GM12878 (cell line): ENCODE measurements at regions not wholly inside any gene's neighbourhood (a gene's known extent, or its start where the extent isn't known, plus 50 kb on each side); places are given as distances from the start of the nearest gene placed in this dataset.
A peak's percentile ranks its signal among the peaks of the same experiment; 100 is the strongest.

ENCODE experiments used
- ATAC-seq: fragments of 200-7000 bp; cut with Tn5 transposase; 3 replicates; pipeline ENCODE4 v1.9.1; 2020; ENCODE audit warnings: mild to moderate bottlenecking, moderate library complexity
- BruUV-seq: library from RNA; stranded (reverse); fragments of 400-500 nt; replicated peaks from 2 replicates; lab custom pipeline; 2021; lab: Mats Ljungman, UMichigan
- CTCF ChIA-PET: fragments of 300-600 bp; sonication (Branson Sonifier 250); formaldehyde crosslinking; extraction: SDS; loops from one replicate; lab custom pipeline; 2021; ENCODE audit warnings: inconsistent platforms; lab: Yijun Ruan, JAX
- POLR2A ChIA-PET: fragments of 350-600 bp; formaldehyde crosslinking; extraction: SDS; loops from one replicate; lab custom pipeline; 2021; ENCODE audit warnings: inconsistent platforms; lab: Charles Lee
- RAD21 ChIA-PET: fragments of 300-600 bp; sonication (Branson Sonifier 250); formaldehyde crosslinking; loops from one replicate; lab custom pipeline; 2023; ENCODE audit warnings: antibody characterized with exemption; ENCODE audit not compliant: unreplicated experiment; lab: Charles Lee
- SMC1A ChIA-PET: fragments of 300-600 bp; sonication (Branson Sonifier 250); formaldehyde crosslinking; loops from one replicate; lab custom pipeline; 2023; ENCODE audit not compliant: unreplicated experiment, uncharacterized antibody; lab: Charles Lee
- DNase-seq: peaks from one replicate; pipeline ENCODE4 v3.0.0-alpha.2; 2011; ENCODE audit warnings: low read depth, low spot score
- FAIRE-seq: peaks from 3 replicates; lab custom pipeline; 2011; peaks lifted over from hg19 to GRCh38; lab: Jason Lieb, UNC
- H2AFZ ChIP-seq: 2 replicates; pipeline ENCODE4 v1.6.0; 2011; ENCODE audit warnings: low read depth, low read length, control low read depth; ENCODE audit not compliant: control insufficient read depth
- H3K27ac ChIP-seq: 2 replicates; pipeline ENCODE4 v1.5.1; 2011; ENCODE audit warnings: control low read depth; ENCODE audit not compliant: control insufficient read depth, insufficient read depth
- H3K27me3 ChIP-seq, 2 experiments: replicated peaks in 1 of 2; 2 replicates each; pipeline versions ENCODE4 v1.6.0 to v1.6.1; 2011; ENCODE audit warnings: low read length in 1 of 2; ENCODE audit not compliant: control insufficient read depth in 2 of 2, insufficient read depth in 2 of 2
- H3K36me3 ChIP-seq, 2 experiments: 2 replicates each; pipeline ENCODE4 v1.5.1; 2011; ENCODE audit warnings: low read length in 1 of 2; ENCODE audit not compliant: control insufficient read depth in 2 of 2, insufficient read depth in 2 of 2
- H3K4me1 ChIP-seq: 2 replicates; pipeline ENCODE4 v1.6.1; 2011; ENCODE audit warnings: mild to moderate bottlenecking, low read length, moderate library complexity, mixed read lengths; ENCODE audit not compliant: control insufficient read depth, insufficient read depth
- H3K4me2 ChIP-seq: 2 replicates; pipeline ENCODE4 v1.6.0; 2011; ENCODE audit warnings: control low read depth; ENCODE audit not compliant: control insufficient read depth, insufficient read depth
- H3K4me3 ChIP-seq: fragments of 200-600 bp; sonication (generic); 2 replicates; pipeline ENCODE4 v1.5.1; 2016
- H3K79me2 ChIP-seq: 2 replicates; pipeline ENCODE4 v1.6.0; 2011; ENCODE audit warnings: low read length; ENCODE audit not compliant: control insufficient read depth, insufficient read depth
- H3K9ac ChIP-seq: 2 replicates; pipeline ENCODE4 v1.8.0; 2011; ENCODE audit warnings: low read length, control low read depth, mixed read lengths; ENCODE audit not compliant: control insufficient read depth, insufficient read depth
- H3K9me3 ChIP-seq: replicated peaks from 3 replicates; pipeline ENCODE4 v1.5.1; 2011; ENCODE audit warnings: mild to moderate bottlenecking, low read length; ENCODE audit not compliant: control insufficient read depth, insufficient read depth
- H4K20me1 ChIP-seq: 2 replicates; pipeline ENCODE4 v1.6.0; 2011; ENCODE audit not compliant: control insufficient read depth, insufficient read depth
- CREB1 ChIP-seq: IDR thresholded peaks from 2 replicates; pipeline ENCODE4 v1.6.1; 2012; ENCODE audit warnings: low read depth, mild to moderate bottlenecking, inconsistent platforms
- CREM ChIP-seq: IDR thresholded peaks from 2 replicates; pipeline ENCODE4 v1.6.1; 2014; ENCODE audit warnings: antibody characterized with exemption, low read depth
- ZNF207 ChIP-seq: fragments of 450-650 bp; IDR thresholded peaks from 2 replicates; pipeline ENCODE4 v1.6.1; 2014; ENCODE audit warnings: antibody characterized with exemption, mild to moderate bottlenecking, borderline replicate concordance
- WGBS: methylation state at CpG from one replicate; pipeline ENCODE4 v1.1.6; 2016; ENCODE audit warnings: low lambda C conversion rate; ENCODE audit not compliant: insufficient replicate concordance, insufficient coverage; ENCODE audit errors: missing lambda C conversion rate; 5-methylcytosine and 5-hydroxymethylcytosine counted together
- in situ Hi-C: fragments of 300-500 bp; cut with MboI; formaldehyde crosslinking; loops from 9 replicates; pipeline ENCODE4 v1.14.3; 2018; ENCODE audit warnings: mixed read lengths
- intact Hi-C: fragments of 100-400 bp; cut with micrococcal nuclease; formaldehyde crosslinking; loops from one replicate; pipeline ENCODE4 v1.14.2; 2022; ENCODE audit not compliant: unreplicated experiment
- TF ChIP-seq, protein P1 (sequence below): fragments of 450-650 bp; formaldehyde crosslinking; IDR thresholded peaks from 2 replicates; pipeline ENCODE4 v1.4.0; 2022; ENCODE audit warnings: mild to moderate bottlenecking, moderate library complexity
- TF ChIP-seq, protein P2 (sequence below), 3 experiments: IDR thresholded peaks in 2 of 3; conservative IDR thresholded peaks in 1 of 3; 2 replicates each; pipeline ENCODE4 v1.5.1; 2011; ENCODE audit warnings: low read depth in 3 of 3, low read length in 3 of 3, mild to moderate bottlenecking in 3 of 3, control low read depth in 2 of 3, moderate library complexity in 2 of 3, inconsistent platforms in 1 of 3, mixed read lengths in 1 of 3; ENCODE audit not compliant: control insufficient read depth in 2 of 3, insufficient read depth in 1 of 3; ENCODE audit errors: extremely low read depth in 1 of 3
- TF ChIP-seq, protein P3 (sequence below): fragments of 150-350 bp; IDR thresholded peaks from 2 replicates; pipeline ENCODE4 v1.6.1; 2014; ENCODE audit warnings: mild to moderate bottlenecking, low read depth, low read length
- TF ChIP-seq, protein P4 (sequence below): fragments of 450-650 bp; IDR thresholded peaks from 2 replicates; pipeline ENCODE4 v1.6.1; 2018; ENCODE audit warnings: borderline replicate concordance, mild to moderate bottlenecking; ENCODE audit not compliant: partially characterized antibody

DNA sequence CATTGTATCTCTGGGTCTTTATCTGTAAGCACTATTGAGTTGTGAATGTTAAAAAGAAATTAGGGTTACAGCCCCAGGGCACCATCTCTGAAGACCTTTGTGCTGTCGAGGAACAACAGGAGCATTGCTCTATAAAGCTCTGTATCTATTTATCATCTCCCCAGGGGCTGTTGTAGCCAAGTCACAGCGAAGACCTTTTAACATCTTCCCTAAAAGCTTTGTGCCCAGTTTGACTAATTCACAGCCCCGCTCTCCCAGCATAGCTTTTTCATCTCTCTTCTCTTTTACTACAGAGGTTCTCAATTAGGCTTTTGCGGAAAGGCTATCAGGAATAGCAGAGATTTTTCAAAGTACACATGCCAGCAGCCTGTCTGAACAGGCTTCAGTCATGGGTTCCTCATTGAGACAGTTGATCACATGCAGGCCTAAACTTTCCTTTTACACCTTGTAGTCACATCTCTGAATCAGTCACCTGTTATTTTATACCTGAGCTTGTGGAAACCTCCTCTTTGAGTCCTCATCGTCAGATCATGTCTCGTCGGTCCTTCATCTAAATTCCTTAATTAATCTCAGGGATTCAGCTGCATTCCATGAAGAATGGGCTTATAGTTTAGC is 140.5 kb downstream of the NPR3 start (continued):
- TF ChIP-seq, protein P1, sequence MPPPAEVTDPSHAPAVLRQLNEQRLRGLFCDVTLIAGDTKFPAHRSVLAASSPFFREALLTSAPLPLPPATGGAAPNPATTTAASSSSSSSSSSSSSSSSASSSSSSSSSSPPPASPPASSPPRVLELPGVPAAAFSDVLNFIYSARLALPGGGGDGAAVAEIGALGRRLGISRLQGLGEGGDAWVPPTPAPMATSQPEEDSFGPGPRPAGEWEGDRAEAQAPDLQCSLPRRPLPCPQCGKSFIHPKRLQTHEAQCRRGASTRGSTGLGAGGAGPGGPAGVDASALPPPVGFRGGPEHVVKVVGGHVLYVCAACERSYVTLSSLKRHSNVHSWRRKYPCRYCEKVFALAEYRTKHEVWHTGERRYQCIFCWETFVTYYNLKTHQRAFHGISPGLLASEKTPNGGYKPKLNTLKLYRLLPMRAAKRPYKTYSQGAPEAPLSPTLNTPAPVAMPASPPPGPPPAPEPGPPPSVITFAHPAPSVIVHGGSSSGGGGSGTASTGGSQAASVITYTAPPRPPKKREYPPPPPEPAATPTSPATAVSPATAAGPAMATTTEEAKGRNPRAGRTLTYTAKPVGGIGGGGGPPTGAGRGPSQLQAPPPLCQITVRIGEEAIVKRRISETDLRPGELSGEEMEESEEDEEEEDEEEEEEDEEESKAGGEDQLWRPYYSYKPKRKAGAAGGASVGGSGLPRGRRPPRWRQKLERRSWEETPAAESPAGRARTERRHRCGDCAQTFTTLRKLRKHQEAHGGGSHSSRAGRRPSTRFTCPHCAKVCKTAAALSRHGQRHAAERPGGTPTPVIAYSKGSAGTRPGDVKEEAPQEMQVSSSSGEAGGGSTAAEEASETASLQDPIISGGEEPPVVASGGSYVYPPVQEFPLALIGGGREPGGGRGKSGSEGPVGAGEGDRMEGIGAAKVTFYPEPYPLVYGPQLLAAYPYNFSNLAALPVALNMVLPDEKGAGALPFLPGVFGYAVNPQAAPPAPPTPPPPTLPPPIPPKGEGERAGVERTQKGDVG (CRISPR knock-in tag): no peak
- TF ChIP-seq ZNF207: no peak
- TF ChIP-seq CREB1: no peak

DNA sequence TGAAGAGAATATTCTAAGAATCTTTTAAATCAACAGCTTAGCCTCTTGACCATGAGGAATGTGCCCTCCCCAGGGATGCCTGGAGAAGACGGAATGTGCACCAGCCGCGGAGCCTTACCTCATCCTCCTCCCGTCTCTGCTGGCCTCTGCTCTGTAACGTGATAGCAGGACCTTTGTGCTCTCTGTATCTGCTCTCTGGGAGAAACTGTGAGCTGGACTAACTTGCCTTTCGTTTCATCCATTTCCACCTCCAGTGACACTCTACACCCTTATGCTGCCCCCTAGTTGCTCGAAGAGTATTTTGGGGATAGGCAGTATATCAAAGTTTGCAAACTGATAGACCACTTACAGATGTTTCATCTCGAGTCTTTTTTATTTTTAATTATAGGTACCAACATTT is 141.4 kb downstream of the NPR3 start:
- no peak for FAIRE-seq
- no peaks in the 10 kb centered on the region for H3K36me3 ChIP-seq
- H4K20me1 ChIP-seq: no peaks in the 10 kb centered on the region
- H3K4me1 ChIP-seq: no peaks in the 10 kb centered on the region
- no peak for DNase-seq
- H3K79me2 ChIP-seq: no peaks in the 10 kb centered on the region
- H2AFZ ChIP-seq: no peak overlapping the region
- H3K9me3 ChIP-seq: no peaks in the 10 kb centered on the region
- 32% methylated on average over 8 of the region's 8 CpGs for WGBS
- H3K27ac ChIP-seq: no peak overlapping the region
- no peaks in the 10 kb centered on the region; a peak in 1 of 4 replicates for H3K27me3 ChIP-seq
- ATAC-seq: peak; percentile 39; the same call in 2 of the 3 replicates
- TF ChIP-seq, protein P2, sequence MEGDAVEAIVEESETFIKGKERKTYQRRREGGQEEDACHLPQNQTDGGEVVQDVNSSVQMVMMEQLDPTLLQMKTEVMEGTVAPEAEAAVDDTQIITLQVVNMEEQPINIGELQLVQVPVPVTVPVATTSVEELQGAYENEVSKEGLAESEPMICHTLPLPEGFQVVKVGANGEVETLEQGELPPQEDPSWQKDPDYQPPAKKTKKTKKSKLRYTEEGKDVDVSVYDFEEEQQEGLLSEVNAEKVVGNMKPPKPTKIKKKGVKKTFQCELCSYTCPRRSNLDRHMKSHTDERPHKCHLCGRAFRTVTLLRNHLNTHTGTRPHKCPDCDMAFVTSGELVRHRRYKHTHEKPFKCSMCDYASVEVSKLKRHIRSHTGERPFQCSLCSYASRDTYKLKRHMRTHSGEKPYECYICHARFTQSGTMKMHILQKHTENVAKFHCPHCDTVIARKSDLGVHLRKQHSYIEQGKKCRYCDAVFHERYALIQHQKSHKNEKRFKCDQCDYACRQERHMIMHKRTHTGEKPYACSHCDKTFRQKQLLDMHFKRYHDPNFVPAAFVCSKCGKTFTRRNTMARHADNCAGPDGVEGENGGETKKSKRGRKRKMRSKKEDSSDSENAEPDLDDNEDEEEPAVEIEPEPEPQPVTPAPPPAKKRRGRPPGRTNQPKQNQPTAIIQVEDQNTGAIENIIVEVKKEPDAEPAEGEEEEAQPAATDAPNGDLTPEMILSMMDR (IDR thresholded peaks at IDR 0.05 in 2 of 3, conservative IDR thresholded peaks at IDR 0.05 in 1 of 3; ENCODE audit: control insufficient read depth in 2 of 3, extremely low read depth in 1 of 3, insufficient read depth in 1 of 3, low read depth in 3 of 3, low read length in 3 of 3): peak in 2 of 3 experiments; percentile 2 to 27; a peak in 2 of 6 replicates
- TF ChIP-seq CREM: no peak
- TF ChIP-seq, protein P3, sequence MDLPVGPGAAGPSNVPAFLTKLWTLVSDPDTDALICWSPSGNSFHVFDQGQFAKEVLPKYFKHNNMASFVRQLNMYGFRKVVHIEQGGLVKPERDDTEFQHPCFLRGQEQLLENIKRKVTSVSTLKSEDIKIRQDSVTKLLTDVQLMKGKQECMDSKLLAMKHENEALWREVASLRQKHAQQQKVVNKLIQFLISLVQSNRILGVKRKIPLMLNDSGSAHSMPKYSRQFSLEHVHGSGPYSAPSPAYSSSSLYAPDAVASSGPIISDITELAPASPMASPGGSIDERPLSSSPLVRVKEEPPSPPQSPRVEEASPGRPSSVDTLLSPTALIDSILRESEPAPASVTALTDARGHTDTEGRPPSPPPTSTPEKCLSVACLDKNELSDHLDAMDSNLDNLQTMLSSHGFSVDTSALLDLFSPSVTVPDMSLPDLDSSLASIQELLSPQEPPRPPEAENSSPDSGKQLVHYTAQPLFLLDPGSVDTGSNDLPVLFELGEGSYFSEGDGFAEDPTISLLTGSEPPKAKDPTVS: no peak
- TF ChIP-seq, protein P4, sequence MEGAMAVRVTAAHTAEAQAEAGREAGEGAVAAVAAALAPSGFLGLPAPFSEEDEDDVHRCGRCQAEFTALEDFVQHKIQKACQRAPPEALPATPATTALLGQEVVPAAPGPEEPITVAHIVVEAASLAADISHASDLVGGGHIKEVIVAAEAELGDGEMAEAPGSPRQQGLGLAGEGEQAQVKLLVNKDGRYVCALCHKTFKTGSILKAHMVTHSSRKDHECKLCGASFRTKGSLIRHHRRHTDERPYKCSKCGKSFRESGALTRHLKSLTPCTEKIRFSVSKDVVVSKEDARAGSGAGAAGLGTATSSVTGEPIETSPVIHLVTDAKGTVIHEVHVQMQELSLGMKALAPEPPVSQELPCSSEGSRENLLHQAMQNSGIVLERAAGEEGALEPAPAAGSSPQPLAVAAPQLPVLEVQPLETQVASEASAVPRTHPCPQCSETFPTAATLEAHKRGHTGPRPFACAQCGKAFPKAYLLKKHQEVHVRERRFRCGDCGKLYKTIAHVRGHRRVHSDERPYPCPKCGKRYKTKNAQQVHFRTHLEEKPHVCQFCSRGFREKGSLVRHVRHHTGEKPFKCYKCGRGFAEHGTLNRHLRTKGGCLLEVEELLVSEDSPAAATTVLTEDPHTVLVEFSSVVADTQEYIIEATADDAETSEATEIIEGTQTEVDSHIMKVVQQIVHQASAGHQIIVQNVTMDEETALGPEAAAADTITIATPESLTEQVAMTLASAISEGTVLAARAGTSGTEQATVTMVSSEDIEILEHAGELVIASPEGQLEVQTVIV: no peak
- CTCF ChIA-PET: interaction anchor here (0.7 to 1.9 kb wide), 4 partner anchors 37 to 144 kb away, joined by 3 to 6 read pairs (median 3); no protein-coding TSS in a partner anchor
- POLR2A ChIA-PET: no interaction called here
- no peak overlapping the region for H3K4me2 ChIP-seq
- intact Hi-C loops: loop anchor here (5.0 kb wide), 1 partner anchor 145 kb away; no protein-coding TSS in a partner anchor
- SMC1A ChIA-PET: no interaction called here
- no TSS peak for BruUV-seq
- H3K9ac ChIP-seq: no peak overlapping the region
- no peak overlapping the region for H3K4me3 ChIP-seq
- RAD21 ChIA-PET: interaction anchor here (0.6 kb wide), 1 partner anchor 265 kb away, joined by 3 read pairs; no protein-coding TSS in a partner anchor
- in situ Hi-C loops: no loop called here
